HG03196 (cell line): ENCODE measurements at regions not wholly inside any gene's neighbourhood (a gene's known extent, or its start where the extent isn't known, plus 50 kb on each side); places are given as distances from the start of the nearest gene placed in this dataset.
"Not testable (repeated sequence)": the region's sequence is repeated elsewhere in the genome, so short reads cannot be mapped to it uniquely, and the experiment has no call there.

ENCODE experiments used
- ATAC-seq: cut with Tn5 transposase; IDR thresholded peaks from one replicate; pipeline ENCODE4 v1.9.1; 2021; ENCODE audit not compliant: unreplicated experiment

DNA sequence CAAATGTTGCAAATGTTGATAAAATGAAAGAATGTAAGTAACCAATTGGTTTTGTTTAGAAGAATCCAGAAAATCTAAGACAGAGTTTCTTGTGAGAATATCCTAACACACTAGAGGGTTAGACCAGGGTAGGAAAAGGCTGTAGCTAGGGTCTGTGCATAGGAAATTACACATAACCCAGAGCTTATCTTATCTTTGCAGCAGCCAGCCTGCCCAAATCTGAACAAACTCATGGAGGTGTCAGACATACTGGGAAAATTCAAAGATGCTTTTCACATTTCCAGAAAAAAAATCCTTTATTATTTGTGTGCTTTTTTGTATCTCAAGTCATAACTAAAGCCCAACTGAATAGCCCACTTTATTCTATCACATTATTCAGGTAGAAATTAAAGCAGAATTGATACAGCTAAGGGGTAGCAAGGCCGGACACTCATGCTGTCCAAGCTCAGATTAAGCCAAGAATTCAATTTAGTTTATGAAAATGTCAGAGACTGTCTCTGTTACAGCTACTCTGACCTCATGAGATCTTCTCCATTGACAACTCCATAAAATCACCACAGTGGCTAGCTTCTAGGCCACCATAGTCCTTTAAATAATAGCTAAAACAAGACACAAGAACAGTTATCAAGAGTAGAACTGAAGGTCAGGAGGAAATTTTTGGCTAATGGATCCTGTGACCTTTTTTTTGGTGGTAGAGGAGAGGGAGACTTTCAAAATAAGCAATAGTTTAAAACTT lies 169.6 kb upstream of the RASSF8 start:
- ATAC-seq = no peak

GRCh38 chr12:25789541-25789944 lies 168.9 kb upstream of the RASSF8 start:
- no peak for ATAC-seq

- no peak for ATAC-seq
These were observed 166.5 kb upstream of the RASSF8 start for GRCh38 chr12:25792031-25792430.

DNA sequence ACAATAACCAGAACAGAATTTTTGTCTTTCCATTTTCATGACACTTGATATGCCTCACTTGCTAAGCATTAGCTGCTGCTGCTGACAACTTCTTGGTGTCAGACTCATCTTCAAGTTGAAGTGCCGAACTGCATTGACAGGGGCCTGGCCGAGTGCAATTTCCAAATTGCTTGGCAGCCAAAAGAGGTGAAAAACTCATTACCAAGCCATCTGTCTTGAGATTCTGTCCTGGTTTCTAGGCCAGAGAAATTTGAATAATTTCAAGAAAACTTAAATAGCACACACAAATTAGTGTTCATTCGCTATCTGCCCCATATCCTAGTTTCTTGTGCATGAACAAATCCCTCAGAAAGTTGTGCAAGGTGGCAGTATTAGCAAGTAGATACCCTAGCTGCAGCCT lies 165.3 kb upstream of the RASSF8 start:
- ATAC-seq = no peak

DNA sequence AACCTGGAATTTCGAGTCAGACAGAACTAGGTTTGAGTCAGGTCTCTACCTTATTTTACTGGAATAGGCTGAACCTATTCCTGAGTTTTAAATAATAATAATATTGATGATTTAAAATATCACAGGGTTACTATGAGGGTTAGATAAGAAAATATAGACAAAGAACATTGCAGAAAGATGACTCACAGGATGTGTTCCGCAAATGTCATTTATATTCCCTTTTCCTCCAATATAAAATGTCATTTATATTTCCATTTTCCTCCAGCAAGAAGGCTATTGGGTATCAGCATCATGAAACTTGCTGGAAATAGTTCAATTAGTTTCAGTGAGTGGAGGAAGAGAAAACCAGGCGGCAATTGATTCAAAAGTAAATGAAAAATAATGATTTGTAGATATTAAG lies 163.9 kb upstream of the RASSF8 start:
- ATAC-seq = no peak

- ATAC-seq = no peak
These were observed 161.9 kb upstream of the RASSF8 start for GRCh38 chr12:25796523-25797000.

DNA sequence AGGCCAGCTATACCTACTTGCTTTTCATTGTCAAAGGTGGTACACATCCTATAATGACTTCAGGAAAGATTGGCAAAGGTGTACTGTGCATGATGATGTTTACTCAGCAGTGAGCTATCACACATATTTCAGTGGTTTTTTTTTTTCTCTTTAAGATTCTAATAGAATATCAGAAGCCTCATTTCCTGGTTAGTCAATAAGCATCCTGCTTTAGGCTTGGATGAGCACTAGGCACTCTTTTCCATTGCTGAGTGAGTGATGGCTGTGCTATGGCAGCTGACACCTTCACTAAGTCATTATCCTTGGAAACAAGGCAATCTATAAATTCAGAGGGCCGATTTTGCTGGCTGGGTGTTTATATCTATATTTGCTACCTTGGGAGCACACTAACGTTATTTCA lies 161.1 kb upstream of the RASSF8 start:
- ATAC-seq = no peak

DNA sequence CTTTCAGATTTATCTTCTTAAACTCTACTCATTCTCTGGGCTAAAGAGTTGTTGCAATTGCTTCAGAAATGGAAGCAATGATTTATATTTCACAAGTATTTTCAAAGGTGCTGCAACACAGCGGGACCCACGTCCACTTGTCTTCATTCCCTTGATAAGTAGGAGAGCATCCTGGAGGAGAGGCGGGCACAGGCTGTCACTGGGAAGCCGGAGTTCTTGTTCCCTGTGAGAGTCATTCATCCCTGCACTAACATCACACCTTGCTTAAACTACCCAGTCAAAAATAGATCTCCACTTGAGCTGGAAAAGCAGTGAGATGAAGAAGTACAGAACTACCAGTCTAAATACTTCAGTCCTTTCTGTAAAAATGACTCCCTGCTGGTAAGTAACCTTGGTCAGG lies 160.5 kb upstream of the RASSF8 start:
- no peak for ATAC-seq

- ATAC-seq = no peak
These were observed 158.4 kb upstream of the RASSF8 start for GRCh38 chr12:25800101-25800500.

GRCh38 chr12:25801734-25802133 lies 156.7 kb upstream of the RASSF8 start:
- ATAC-seq = no peak

- no peak for ATAC-seq
These were observed 156.3 kb upstream of the RASSF8 start for GRCh38 chr12:25802143-25802542.

DNA sequence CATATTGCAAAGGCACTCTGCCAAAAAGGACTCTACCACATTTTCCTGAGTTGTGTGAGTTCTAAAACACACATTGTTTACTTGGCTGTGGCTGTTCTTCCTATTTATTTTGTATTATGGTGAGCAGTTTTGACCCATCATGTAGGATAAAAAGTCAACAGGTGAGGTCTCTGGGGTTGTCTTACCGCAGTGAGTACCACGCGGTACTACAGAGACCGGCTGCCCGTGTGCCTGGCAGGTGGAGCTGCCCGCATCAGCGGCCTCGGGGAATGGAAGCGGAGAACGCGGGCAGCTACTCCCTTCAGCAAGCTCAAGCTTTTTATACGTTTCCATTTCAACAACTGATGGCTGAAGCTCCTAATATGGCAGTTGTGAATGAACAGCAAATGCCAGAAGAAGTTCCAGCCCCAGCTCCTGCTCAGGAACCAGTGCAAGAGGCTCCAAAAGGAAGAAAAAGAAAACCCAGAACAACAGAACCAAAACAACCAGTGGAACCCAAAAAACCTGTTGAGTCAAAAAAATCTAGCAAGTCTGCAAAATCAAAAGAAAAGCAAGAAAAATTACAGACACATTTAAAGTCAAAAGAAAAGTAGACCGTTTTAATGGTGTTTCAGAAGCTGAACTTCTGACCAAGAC lies 155.3 kb upstream of the RASSF8 start:
- not testable (repeated sequence) for ATAC-seq

DNA sequence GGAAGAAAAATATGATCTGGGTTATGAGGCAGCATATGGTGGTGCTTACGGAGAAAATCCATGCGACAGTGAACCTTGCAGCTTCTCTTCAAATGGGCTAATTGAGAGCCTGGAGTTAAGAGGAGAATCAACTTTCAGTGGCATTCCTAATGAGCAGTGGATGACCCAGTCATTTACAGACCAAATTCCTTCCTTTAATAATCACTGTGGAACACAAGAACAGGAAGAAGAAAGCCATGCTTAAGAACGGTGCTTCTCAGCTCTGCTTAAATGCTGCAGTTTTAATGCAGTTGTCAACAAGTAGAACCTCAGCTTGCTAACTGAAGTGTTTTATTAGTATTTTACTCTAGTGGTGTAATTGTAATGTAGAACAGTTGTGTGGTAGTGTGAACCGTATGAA lies 154.2 kb upstream of the RASSF8 start:
- not testable (repeated sequence) for ATAC-seq

DNA sequence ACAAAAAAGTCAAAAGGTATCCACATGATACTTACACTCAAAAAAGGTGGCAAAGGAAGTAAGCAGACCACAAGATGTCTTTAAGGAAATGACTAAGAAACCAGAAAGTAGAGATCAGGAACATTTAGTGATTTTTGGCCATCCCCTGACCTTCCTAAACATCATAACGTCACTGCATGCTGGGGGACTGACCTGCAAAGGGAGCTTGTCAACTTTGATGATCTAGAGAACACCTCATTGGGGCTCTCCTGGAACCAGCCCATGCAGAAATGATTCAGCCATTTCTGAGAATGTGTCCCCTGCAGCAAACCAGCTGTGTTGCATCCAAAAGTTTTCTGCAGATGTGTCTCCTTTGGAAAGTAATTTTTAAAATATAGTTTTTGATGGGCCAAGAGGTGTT lies 152.2 kb upstream of the RASSF8 start:
- ATAC-seq = no peak

DNA sequence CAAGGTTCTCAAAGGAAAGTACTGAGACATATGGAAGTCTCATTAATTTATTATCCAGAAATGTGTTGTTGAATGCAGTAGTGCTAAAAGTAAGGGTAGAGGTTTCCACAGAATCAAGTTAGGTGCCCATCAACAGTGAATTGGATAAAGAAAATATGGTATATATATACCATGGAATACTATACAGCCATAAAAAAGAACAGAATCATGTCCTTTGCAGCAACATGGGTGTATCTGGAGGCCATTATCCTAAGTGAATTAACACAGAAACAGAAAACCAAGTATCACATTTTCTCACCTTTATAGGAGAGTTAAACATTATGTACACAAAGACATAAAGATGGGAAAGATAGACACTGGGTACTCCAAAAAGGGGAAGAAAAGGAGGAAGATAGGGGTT lies 149.9 kb upstream of the RASSF8 start:
- ATAC-seq = no peak

DNA sequence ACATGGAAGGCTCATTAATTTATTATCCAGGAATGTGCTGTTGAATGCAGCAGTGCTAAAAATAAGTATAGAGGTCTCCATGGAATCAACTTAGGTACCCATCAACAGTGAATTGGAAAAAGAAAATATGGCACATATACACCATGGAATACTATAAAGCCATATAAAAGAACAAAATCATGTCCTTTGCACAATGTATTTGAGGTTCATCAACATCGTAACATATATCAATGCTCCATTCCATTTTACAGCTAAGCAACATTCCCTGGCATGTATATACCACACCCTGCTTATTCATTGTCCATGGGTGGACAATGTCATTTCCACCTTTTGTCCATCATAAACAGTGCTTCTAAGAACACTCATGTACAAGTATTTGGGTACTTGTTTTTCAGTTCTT lies 147.8 kb upstream of the RASSF8 start:
- ATAC-seq = no peak

DNA sequence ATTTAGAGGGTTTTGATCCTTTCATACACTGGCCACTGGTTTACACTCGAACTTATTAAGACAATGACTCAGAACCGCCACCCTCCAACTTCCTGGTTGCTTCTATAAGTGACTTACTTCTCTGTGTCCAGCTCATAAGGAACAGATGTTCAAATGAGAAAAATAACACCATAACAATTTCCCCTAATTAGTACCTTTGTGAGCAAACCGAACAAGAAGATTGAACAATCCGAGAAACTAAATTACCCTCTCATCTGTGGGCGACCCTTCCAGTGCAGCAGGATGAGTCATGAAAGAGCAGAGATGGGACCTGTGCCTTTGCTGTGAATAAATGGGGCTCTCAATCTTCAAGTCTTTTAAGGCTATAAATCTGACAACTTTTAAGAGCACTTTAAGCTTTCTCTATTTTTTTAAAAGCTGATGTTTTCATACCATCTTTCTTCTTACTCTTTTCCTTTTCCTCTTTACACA lies 146.8 kb upstream of the RASSF8 start:
- ATAC-seq = no peak

DNA sequence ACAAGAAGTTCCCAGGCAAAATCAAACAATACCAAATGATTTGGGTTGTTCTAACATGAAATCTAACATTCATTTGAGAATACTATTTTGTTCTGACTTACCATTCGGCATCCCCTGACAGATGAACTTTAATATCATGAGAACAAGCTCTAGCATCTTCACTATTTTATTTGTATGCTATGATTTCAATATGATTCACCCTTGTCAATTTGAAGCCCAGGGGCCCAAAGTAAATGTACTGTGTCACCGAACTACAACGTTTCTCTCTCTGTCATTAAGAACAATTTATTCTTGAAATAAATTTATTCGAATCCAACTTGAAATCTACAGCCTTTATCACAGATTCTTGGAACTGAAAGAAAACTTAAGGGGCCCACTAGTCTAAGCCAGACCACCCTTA lies 146.2 kb upstream of the RASSF8 start:
- ATAC-seq = no peak

GRCh38 chr12:25813843-25814242 lies 144.6 kb upstream of the RASSF8 start:
- ATAC-seq = no peak

GRCh38 chr12:25816637-25817036 lies 141.8 kb upstream of the RASSF8 start:
- ATAC-seq = no peak

GRCh38 chr12:25817166-25817565 lies 141.3 kb upstream of the RASSF8 start:
- no peak for ATAC-seq

DNA sequence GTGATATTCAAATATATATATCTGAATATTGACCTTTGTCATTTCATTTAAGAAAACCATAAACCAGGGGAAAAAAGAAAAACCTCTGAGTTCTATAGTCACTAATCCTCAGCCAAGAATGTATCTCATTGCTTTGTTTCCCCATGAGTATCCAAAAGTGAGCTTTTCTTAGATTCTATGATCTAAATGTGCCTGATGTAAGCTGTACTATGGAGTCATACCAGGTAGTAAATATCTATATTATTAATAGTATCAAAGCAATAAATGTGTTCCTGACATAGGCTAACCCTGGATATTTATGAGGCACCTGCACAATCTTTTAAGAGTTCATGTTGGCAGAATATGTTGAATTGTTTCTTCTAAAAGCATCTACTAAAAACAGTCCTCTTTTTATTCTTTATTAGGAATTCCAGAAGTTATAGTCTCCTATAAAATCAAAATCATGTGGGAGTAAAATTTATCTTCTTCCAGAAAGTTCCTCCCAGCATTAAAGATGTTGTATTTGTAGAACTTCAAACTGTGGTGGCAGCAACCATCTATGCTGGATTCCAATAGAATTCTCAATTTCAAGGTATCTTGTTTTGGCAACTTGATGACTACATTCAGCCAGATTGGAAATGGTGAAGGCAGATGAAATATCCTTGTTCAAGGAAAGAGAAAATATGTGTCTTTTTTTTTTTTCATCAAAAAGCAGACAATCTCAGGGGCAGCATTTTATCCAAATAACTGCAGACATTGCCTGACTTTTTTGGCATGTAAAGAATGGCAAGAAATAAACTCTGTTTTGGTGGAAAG lies 139.7 kb upstream of the RASSF8 start:
- ATAC-seq = no peak
